Gastroesophageal sphincter (tissue), 4 donors: ENCODE measurements at regions not wholly inside any gene's neighbourhood (a gene's known extent, or its start where the extent isn't known, plus 50 kb on each side); places are given as distances from the start of the nearest gene placed in this dataset.

Source experiments
- ATAC-seq: fragments of 150-250 bp; one replicate; pipeline ENCODE4 v1.9.1; 2016; ENCODE audit warnings: mild to moderate bottlenecking, moderate library complexity
- H3K27ac ChIP-seq, 4 donors: fragments of 200-600 bp; sonication (generic) in 3 of 4; 1 replicate in 3 of 4; 2 replicates in 1 of 4; pipeline ENCODE4 v1.5.1; 2016 to 2019
- H3K27me3 ChIP-seq: fragments of 200-600 bp; sonication (generic); one replicate; pipeline ENCODE4 v1.5.1; 2019
- H3K36me3 ChIP-seq, 2 donors: fragments of 200-600 bp; sonication (generic); one replicate each; pipeline ENCODE4 v1.5.1; 2019; ENCODE audit warnings: control low read depth in 1 of 2
- H3K4me1 ChIP-seq, 3 donors: fragments of 200-600 bp; sonication (generic); 1 replicate in 2 of 3; 2 replicates in 1 of 3; pipeline ENCODE4 v1.5.1; 2016 to 2019; ENCODE audit warnings: control low read depth in 2 of 3
- H3K4me3 ChIP-seq, 2 donors: fragments of 200-600 bp; sonication (generic); one replicate each; pipeline ENCODE4 v1.5.1; 2019; ENCODE audit warnings: mild to moderate bottlenecking in 1 of 2, moderate library complexity in 1 of 2
- H3K9me3 ChIP-seq, 3 donors: fragments of 200-600 bp; sonication (generic); one replicate each; pipeline ENCODE4 v1.5.1; 2017 to 2019; ENCODE audit warnings: control low read depth in 2 of 3
- CTCF ChIP-seq, 4 experiments: fragments of 200-600 bp in 2 of 4; fragments of 450-650 bp in 2 of 4; sonication (generic) in 1 of 4; IDR thresholded peaks; one replicate each; pipeline ENCODE4 v1.5.1; 2017 to 2019; ENCODE audit warnings: antibody characterized with exemption in 4 of 4, mild to moderate bottlenecking in 2 of 4, moderate library complexity in 2 of 4
- EP300 ChIP-seq: sonication (generic); formaldehyde crosslinking; IDR thresholded peaks from one replicate; pipeline ENCODE4 v1.6.1; 2017; ENCODE audit warnings: antibody characterized with exemption, mild to moderate bottlenecking
- POLR2A ChIP-seq, 2 donors: fragments of 450-650 bp; IDR thresholded peaks; one replicate each; pipeline ENCODE4 v1.6.1; 2017; ENCODE audit warnings: antibody characterized with exemption in 2 of 2, mild to moderate bottlenecking in 2 of 2, moderate library complexity in 1 of 2
- POLR2AphosphoS5 ChIP-seq: sonication (generic); formaldehyde crosslinking; IDR thresholded peaks from one replicate; pipeline ENCODE4 v1.6.1; 2017; ENCODE audit warnings: antibody characterized with exemption
- WGBS, 2 donors: methylation state at CpG; one replicate each; pipeline ENCODE4 v1.1.5; 2018; ENCODE audit warnings: low coverage in 1 of 2; 5-methylcytosine and 5-hydroxymethylcytosine counted together
- small RNA-seq, 4 donors: library from RNA; depleted of rRNA; stranded (forward); fragments of <200 nt; gene quantifications; one replicate each; pipeline ENCODE3, GENCODE V24; 2016

DNA sequence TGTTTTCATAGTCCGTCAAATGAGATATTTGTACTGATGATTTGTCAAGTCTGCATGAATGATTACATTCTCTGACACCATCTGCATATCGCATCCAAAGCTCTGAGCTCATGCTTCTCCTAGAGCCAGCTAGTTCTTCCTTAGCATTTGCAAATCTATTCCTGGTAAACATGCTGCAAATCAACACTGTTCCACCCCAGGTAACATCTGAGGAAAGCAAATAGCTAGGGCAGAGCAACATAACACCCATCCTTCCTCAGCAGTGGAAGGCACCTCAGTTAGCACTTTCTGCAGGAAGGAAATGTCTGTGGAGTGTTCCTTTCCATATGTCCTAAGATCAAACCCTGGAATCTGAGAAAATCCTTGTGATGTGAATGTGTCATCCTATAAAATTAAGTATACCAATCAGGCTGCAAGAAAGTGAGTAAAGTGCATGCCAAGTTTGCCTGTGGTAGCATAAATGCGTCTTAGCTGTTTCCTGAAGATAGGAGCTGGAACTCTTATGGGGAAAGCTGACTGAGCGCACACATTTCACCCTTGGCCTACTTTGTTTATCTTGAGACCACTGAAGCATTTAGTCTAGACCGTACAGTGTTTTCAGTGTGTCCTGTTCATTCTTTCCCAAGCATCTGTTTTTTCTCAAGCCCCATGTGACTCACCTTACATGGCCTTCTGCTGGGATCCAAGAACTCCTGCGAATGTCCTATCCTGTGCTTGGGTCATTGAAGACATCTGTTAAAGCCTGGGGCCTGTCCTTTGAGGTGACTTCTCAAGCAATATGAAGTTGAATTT lies 50.9 kb upstream of the STARD4 start:
- TF ChIP-seq CTCF (IDR thresholded peaks at IDR 0.05) (no peak), POLR2AphosphoS5 (peak; percentile 69)
- H3K4me1 ChIP-seq, result peaks cover 0 to 6% (median 0%) of the 10 kb centered on the region in 3 donors
- WGBS, 2 donors, result 41 to 51% methylated on average over 5 to 6 of the region's 6 CpGs
- H3K27ac ChIP-seq, result no peak overlapping the region
- ATAC-seq, result peak; percentile 50
- H3K36me3 ChIP-seq, result no peaks in the 10 kb centered on the region
- H3K4me3 ChIP-seq, result no peak overlapping the region
- no peaks in the 10 kb centered on the region for H3K27me3 ChIP-seq
- peaks cover 0 to 8% (median 0%) of the 10 kb centered on the region in 3 donors for H3K9me3 ChIP-seq

- no peak for ATAC-seq
- H3K27ac ChIP-seq, result no peak overlapping the region
- 62 to 63% methylated on average over 2 to 3 of the region's 3 CpGs for WGBS, 2 donors
These were observed 50.2 kb upstream of the STARD4 start for GRCh38 chr5:111562561-111562960.

More at GRCh38 chr5:111562561-111562960, 50.2 kb upstream of the STARD4 start:
- H3K27me3 ChIP-seq, result no peaks in the 10 kb centered on the region
- H3K4me3 ChIP-seq, result no peak overlapping the region
- H3K4me1 ChIP-seq, result peaks cover 0 to 6% (median 0%) of the 10 kb centered on the region in 3 donors
- H3K9me3 ChIP-seq, result peaks cover 0 to 8% (median 0%) of the 10 kb centered on the region in 3 donors
- no peaks in the 10 kb centered on the region for H3K36me3 ChIP-seq
- TF ChIP-seq POLR2AphosphoS5 (no peak), EP300 (no peak), POLR2A (IDR thresholded peaks at IDR 0.05) (no peak), CTCF (IDR thresholded peaks at IDR 0.05) (no peak)

Small RNA genes in the stretch of these regions (small RNA-seq; reads per million reads assigned to genes)
- 0 reads per million in 4 donors for gene AC008967.1
- gene HMGN1P13, result 0 reads per million in 4 donors
